DMS79 treated with DMSO at 0.1 percent for 48 hours (cell line): ENCODE measurements at regions not wholly inside any gene's neighbourhood (a gene's known extent, or its start where the extent isn't known, plus 50 kb on each side); places are given as distances from the start of the nearest gene placed in this dataset.

ENCODE experiments used
- DNase-seq: peaks from one replicate; lab custom pipeline; 2025; lab: John Stamatoyannopoulos, UW

DNA sequence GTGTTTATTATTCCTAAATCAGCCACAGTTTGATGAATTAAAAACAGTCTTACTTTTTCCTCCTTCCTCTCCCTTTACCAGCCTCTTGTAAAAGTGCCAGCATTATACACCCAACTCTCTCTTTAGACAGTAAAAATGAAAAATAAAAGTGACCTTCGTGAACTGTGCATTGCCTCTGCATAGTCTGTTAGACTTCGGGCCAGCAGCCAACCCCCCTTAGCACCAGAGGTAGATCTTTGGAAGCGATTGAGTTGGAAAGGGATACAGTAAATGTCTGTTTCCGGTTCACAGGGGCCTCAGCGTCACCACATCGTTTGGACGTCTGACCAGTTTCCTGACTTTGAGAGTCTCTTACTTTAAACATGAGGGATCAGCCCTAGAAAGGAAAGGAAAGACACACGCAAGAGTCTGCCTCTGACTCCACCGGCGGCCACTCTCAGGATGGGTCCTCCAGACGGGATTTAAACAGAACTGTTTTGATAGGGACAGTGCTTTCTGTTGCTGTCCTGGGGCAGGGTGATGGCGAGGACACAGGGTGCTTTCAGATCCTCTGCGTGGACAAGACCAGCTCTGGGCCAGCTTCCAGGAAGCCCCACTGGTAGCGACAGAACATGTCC is 206.6 kb upstream of the PREP start:
- no peak for DNase-seq

DNA sequence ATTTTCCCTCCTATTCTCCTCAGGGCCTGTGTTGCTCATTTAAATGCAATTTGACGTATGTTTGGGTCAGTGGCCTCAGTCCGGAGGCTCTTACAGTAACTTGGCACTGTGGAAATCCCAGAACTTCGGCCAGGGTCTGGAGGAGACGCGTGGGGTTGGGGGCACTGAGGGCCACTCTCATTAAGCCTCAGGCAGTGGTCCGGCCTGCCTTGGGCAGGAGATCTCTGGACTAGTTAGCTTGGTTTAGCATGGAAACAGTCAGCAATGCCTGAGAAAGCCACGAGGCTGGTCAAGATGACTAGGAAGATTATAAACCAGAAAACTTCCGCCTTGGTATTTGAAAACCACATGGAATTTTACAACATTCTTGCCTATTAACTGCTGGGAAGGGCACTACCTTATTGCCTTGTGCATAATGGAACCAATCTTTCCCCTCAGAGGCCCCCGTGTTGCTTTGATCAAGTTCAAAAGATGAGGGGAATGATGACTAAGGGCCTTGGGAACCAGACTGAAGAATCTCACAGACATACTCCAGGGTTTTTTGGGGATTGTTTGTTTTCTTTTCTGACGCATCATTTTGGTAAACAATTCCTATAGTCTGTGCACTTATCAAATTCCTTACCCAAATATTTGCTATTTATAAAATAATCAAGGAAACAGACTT is 206.0 kb upstream of the PREP start:
- no peak for DNase-seq

DNA sequence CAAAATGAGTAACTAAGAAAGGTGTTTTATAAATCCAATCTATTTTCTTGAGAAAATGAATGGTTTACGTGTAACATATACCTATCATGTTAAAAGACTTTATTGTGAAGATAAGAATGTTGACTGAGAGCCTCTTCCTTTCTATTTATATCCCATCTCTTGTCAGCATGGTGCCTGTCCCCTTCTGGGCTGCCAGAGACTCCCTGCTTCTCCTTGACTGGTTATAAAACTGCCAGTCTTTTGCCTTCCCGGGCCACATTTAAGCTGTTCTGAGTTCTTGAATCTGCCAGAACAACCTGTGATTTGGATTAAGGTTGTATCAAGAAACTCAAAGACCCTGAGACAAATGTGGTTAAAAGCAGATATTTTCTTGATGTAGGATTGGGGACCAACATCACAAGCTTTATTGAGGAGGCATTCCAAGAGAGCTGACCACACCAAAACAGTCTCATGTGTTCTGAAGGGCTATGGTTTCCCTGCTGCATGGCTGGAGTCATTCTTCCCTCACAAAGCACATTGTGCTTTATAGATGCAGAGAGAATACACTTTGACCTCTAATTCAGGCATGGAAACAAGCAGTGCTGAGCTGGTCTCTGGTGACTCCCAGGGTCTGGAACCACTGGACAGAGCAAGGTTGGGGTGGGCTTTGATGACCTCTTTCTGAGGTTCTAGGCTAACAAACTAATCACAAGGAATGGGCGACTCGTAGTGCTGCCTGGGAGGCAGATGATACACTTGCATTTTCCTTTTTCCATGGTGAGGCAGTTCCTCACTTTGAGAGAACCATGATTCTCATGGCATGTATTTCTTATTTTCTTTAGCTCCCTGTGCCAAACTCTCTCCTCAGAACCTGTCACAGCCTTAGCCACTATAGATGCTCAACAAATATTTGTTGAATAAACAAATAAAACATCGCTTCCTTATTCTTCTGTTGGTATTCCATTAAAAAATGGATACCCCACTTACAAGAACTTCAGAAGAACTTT is 205.0 kb upstream of the PREP start:
- no peak for DNase-seq

DNA sequence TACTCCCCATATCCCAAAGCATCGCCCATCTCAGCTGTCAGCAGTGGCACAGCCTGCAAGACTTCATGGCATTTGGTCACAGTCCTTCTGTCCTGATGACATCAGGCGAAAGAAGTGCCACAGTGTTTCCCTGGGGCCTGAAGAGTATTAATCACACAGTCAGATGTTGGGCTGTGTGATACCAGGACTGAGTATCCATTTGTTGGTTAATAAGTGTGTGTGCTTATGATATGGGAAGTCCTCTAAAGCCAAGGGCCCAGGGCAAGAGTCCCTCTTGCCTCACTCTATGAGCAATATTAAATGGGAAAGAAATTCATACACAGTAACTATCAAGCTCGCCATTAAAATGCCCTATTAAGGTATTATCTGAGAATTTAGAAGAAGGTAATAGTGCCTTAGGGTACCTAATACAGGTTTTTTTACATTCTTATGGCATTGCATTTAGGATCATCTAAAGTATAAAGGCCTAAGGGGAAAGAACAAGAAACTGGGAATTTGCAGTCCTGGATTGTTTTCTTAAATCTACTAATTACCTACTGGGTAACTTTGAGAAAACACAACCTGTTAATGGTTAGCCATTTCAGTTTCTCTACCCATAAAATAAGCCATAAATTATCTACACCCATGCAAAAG is 204.1 kb upstream of the PREP start:
- DNase-seq: no peak

DNA sequence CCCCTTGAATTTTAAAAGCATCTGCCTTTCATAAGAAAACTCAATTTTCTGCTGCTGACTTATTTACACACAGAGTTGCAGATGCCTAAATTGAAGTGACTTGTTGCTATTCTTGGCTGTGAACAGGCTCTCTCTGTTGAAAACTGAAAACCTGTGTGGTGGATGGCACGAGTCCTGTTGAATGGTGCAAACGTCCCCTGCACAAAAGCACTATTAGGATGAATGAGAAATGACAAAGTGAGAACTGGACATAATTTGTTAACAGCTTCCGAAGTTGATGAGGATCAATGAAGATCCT is 201.7 kb upstream of the PREP start:
- DNase-seq: no peak

DNA sequence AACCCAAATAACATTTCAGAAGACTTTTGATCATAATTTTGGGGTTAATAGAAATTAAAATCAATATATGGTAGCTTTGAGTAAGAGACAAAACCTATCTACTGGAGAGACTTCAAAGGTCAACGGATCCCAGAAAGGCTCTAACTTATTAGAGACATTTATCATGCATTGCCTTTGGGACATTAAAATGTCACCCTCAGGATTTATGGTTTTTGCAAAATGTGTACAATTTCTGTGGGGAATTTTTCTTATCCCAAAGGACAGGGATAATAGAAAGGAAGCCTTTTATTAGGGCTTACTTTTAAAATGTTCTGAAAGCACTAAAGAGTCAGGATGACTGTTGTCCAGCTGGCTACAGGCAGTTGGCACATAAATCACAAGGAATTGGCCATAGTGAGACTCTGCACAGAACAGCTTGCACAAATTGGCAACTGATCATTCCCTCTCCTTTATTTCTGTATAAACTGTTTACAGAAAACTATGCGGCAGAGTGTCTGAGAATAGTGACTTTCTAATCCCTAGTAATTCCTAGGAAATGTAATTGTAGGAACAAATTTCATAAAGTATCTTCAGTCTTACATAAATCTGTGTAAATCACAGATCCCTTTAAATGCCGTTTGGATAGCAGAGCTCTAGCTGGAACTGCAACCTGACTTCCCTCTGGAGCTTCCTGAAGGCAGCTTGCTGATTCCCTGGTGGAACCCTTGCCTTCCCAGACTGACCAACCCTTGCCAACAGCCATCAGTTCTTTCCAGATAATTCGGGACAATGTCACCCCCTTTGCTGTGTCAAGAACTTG is 201.1 kb upstream of the PREP start:
- DNase-seq: no peak

DNA sequence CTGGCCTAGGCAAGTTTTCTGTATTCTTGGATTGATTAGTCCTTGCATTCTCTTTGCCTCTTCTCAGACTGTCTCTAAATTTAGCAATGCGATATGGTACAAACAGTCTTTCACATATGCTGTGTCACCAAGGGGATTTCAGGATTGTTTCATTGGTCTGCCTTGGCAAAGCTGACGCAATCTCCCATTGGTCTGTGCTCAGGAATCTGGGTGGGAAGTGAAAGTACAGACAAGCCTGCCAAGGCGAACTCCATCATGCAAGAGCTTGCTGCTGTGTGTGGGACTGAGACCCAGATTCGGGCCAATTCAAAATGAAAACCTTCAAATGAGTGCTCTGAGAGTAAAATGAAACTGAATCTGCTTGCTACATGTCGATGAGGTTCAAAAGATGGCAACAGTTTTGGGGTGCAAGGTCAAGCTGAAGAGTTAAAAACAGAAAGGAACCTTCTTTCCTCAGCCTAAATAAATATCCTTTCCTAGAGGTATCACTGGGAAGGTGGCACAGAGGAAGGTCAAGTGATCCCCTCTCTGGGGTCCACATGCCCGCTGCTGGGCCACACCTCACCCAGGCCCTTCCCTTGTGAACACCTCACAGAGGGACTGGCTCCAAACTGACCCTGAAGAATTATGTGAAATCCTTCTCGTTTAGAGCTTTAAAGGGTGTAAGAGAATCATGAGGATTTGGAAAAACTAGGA is 198.8 kb upstream of the PREP start:
- DNase-seq: no peak

DNA sequence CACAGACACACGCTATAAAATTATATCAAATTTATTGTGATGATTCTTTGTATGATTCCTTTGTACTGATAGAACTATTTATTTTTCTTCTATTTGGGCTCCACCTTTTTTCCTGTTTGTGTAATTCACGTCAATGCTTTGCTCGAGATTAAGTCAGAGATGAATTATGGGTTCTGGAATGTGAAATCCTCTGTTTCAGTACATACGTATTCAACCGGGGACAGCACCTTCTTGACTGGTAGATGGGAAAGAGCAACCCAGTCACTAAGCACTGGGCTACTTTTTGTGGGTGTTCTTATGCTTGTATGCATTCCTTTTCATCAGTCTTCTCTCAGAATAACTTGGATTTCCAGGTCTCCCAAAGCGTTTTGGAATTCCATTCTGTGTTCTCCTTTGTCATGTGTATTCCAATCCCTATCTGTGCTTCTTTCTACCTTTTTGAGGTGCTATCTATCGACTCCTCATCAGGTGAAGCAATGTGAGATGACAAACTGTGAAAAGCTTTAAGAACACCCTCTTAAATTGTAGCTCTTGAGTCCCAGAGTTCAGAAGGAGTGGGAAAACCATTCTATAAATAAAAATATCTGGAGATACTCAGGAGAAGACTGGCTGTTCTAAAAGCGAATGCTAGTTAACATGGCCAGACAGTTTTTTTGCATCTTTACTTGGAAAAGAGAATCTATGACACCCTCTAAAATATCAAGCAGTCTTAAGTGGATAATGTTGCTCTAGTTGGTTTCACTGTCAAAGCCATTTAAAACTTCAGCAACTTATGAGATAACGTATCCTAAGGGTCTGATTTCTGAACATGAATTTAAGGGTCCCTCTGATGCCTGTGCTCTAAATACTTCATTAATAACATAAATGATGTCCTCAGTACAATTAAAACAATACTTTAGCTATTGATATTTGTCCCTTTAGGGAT is 197.7 kb upstream of the PREP start:
- no peak for DNase-seq

DNA sequence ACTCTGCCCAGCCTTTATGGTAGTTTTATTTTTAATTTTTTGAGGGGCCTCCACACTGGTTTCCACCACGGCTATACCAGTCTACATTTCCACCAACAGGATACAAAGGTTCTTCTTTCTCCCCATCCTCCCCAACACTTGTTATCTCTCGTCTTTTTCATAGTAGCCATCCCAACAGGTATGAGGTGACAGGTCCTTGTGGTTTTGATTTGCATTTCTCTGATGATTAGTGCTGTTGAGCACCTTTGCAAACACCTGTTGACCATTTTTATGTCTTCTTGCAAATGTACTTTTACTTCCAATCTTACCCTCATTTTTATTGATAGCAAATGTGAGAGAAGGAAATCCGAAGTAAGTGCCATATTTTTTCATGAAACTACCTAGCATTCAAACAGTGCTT is 195.4 kb upstream of the PREP start:
- no peak for DNase-seq

DNA sequence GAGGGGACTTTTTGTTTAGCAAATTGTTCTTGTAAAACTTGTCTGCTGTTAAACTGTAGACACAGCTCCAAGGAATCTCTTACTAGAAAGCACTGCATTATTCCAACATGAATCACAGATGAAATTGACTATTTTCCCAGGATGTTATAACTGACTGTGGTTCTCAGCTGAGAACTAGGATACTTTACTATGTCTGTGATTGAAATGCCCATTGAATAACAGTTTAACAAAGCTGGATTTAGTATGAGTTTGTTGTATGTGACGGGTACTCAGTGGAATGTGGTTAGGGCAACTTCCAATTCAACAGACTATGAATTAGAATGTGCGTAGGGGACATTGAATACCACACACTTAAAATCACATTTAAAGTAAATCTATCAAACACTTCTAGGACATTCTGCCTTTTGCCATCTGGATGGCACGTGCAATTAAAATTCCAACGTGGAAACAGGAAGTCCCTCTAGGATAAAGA is 193.4 kb upstream of the PREP start:
- DNase-seq: no peak

DNA sequence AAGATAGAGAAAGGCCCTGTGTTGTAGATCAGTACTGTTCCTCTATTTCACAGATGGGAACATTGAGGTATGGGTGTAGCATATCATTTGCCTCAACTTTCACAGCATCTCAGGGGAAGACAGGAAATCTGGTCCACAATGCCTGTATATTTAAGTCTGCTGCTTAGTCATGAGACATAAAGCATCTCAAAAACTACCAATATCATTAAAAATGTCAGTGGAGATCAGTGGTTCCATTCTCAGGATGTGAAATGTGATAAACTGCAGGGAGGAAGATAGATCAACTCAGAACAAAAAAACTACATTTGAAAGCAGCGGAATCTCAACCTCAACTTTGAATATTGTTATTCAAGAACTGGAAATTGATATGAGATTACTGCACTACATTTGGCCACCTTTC is 192.9 kb upstream of the PREP start:
- no peak for DNase-seq

DNA sequence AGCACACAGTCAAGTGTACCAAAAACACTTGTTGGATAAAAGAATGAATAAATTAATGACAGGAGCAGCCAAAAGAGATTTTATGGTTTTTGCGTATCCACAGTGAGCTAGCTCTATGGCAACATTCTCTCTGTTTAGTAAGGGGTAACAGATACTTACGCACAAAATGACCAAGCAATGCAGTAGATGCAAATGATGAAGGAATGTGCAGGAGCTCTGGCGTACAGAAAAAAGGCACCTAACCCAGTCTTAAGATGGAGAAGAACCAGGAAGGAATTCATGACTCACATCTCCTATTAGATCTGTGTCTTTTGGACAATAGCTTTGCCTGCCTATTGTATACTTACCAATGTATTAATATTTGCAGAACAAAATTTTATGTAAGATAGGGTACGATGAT is 191.9 kb upstream of the PREP start:
- no peak for DNase-seq

DNA sequence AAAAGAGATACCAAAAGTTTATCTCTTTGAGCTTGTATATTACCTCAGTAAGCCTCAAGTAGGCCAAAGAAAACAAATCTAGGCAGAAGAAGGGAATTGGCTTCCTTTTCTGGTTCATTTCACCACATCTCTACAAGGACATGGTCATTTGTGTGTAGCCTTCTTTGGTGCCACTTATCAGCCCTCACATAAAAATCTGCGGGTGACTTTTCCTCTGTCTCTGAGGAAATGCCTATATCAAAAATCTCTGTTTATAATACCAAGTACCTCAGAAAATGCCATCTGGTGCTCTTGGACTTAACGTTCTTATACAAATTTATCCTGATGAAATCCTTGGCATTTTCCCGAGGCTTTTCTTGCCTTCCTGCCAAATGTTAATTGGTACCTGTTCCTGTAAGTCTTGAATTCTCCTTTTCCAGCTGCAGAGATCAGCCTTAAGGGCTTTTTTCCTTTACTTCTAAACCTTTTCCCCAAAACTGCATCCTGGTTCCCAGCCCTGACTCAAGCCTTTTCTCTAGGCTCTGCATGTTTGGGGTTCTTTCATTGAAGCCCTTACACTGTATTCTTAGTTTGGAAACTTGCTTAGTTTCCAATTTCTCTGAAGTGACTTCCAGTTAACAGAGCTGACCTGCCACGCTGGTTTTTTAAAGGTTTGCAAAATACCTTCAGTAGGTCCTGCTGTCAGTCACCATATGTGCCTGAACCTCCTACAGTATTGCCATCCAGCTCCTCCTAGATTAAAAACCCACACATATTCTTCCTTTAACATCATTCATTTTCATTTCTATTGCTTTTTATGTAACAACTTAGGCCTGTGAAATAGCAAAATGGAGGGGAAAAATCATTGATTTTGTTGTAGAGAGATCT is 191.2 kb upstream of the PREP start:
- no peak for DNase-seq

DNA sequence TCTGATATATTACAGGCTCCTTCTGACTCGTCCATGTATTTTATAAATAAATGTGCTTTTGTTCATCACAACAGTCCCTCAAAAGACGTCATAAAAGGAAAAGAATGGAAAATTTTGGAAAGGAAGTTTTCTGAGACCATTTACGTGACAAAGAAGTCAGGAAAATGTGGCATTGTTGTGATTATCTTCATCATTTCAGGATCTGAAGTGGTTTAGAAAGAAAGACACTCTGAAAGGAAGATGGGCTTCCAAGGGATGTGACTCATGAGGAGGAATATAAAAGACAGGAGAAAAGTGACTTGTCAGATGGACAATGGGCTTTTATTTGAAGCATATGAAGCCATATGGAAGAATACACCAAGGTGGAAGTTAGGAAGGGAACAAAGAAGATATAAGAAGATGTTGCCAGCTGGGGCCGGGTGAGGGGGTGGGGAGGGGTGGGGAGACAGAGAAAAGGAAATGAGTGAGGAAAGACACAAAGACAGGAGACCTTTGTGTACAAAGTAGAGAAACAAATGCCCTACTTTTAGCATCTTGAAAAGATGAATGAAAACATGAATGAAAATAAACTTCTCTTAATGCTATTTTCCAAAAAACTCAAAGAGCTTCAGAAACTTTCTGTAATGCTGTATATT is 190.3 kb upstream of the PREP start:
- no peak for DNase-seq

DNA sequence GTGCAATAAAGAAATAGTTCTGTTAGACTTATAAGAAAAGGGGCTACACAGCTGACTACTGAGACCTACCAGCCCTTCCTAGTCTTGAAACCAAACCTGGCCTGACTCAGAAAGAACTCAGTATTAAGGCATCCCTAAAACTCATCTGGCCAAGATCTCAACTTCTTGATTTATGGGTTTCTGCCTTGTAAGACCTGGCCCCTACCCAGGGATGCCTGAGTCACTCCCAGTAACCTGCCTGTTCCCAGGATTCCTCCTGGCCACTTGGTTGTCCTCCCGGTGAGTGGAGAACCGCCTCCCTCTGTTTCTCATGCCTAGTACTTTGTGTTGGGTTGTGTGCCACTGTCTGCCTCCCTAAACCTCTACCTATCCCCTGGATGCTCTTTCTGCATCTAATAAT is 189.4 kb upstream of the PREP start:
- DNase-seq: no peak

DNA sequence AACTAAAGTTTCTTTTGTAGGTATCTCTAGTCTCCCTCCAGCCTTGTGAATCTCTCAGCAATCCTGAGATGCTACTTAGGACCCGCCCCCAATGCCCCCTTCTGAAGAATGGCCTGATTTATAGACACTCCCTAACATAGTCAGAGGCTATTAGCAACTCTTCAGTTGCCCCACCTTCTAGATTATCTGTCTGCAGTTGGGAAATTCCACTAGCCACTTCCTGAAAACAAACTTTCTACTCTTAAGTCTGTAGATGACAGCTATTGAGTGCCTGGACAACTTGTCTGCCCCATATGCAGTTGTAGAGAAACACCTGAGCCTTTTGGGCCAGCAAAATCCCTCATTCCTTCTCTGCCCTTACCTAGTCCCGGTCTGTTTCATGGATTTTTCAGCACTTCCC is 188.2 kb upstream of the PREP start:
- DNase-seq: no peak

DNA sequence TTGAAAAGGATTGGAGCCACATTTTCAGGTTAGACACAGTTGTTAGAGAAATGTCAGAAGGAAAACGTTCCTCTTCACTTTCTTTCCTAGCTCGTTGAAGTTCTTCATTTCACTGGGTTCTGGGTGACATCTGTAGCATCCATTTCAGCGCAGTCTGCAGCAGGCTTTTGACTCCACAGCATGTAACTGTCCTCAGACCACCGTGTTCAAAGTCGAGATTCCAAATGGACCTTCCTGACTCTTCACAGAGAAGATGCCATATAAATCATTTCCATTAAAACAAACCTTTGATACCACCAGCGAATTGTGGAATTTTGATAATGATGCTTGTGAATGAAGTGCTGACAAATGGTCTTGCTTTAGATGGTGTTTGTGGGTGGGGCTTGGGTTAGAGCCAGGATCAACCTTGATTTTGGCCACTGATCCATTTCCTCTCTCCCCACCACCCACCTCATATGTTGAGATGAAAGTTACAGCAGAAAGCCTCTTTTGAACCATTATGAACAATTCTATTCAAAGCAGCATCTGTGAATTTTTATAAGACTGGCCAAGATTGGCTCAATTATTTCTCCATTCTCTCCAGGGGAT is 185.3 kb upstream of the PREP start:
- DNase-seq: no peak
